ENCODE measurements at regions not wholly inside any gene's neighbourhood (a gene's known extent, or its start where the extent isn't known, plus 50 kb on each side); places are given as distances from the start of the nearest gene placed in this dataset.
"Not testable (repeated sequence)": the region's sequence is repeated elsewhere in the genome, so short reads cannot be mapped to it uniquely, and the experiment has no call there.

DNA sequence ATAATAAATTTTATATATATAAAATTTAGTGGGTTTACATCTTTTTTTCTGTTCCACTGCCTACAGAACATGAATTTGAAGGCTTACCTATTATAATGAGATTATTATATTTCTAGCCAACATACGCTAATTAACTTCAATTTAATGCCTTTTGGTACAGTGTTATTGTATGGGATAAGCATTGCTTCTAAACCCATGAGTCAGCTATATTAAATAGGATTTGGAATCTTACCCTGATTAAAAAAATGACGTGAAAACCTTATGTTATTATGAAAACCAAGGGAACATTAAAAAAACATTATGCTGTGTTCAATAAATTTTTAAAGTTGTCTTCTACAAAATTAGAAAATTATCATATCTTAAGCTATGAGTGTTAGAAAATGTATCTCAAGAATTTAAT, 334.0 kb upstream of the RGS17 start:
- no peak for DNase-seq (ENCODE audit: low read depth)
- no peak overlapping the region for H3K4me3 ChIP-seq (ENCODE audit: low read depth, low read length)
- TF ChIP-seq, protein P1, sequence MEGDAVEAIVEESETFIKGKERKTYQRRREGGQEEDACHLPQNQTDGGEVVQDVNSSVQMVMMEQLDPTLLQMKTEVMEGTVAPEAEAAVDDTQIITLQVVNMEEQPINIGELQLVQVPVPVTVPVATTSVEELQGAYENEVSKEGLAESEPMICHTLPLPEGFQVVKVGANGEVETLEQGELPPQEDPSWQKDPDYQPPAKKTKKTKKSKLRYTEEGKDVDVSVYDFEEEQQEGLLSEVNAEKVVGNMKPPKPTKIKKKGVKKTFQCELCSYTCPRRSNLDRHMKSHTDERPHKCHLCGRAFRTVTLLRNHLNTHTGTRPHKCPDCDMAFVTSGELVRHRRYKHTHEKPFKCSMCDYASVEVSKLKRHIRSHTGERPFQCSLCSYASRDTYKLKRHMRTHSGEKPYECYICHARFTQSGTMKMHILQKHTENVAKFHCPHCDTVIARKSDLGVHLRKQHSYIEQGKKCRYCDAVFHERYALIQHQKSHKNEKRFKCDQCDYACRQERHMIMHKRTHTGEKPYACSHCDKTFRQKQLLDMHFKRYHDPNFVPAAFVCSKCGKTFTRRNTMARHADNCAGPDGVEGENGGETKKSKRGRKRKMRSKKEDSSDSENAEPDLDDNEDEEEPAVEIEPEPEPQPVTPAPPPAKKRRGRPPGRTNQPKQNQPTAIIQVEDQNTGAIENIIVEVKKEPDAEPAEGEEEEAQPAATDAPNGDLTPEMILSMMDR (IDR thresholded peaks at IDR 0.05; ENCODE audit: insufficient read depth, low read length), result no peak

DNA sequence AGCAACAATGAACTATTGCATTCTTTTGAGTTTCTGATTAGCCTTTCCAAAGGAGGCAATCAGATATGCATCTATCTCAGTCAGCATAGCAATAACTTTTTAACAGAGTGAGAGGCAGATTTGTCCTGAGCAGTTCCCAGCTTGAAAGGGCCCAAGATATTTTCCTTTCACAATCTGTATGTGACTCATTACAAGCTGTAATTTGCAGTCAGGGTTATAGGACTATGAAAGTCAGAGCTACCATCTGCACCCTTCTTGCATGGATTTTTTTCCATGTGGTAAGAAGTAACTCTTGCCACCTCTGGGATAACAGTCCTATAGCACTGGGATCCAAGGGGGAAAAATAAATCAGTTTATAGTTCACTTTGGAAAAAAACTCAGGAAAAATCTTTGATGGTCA, 318.2 kb upstream of the RGS17 start:
- no peak overlapping the region for H3K4me3 ChIP-seq (ENCODE audit: low read depth, low read length)
- TF ChIP-seq, protein P1 (IDR thresholded peaks at IDR 0.05; ENCODE audit: insufficient read depth, low read length), result no peak
- DNase-seq (ENCODE audit: low read depth), result no peak

DNA sequence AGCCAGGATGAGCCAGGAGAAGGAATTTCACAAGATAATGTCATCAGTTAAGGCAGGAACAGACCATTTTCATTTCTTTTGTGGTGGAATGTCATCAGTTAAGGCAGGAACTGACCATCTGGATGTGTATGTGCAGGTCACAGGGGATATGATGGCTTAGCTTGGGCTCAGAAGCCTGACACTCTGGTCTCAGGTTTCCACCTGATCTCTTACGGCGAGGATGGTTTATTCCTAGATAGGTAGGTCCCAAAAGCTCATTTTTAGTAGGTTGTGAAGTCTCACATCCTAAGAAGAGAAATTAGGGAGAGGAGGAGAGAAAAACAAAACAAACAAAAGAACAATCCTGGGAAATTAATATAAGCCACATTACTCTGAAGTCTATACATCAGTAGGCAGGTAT, 311.7 kb upstream of the RGS17 start:
- not testable (repeated sequence) for DNase-seq (ENCODE audit: low read depth); H3K4me3 ChIP-seq (ENCODE audit: low read depth, low read length)

DNA sequence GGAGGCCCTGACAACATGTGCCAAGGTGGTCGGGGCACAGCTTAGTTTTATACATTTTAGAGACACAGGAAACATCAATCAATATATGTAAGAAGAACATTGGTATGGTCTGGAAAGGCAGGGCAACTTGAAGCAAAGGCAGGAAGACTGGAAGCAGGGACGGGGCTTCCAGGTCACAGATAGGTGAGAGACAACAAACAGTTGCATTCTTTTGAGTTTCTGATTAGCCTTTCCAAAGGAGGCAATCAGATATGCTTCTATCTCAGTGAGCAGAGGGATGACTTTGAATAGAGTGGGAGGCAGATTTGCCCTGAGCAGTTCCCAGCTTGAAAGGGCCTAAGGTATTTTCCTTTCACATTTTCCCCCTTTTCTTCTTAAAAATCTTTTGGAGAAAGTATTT, 311.0 kb upstream of the RGS17 start:
- DNase-seq (ENCODE audit: low read depth), result no peak
- no peak overlapping the region for H3K4me3 ChIP-seq (ENCODE audit: low read depth, low read length)
- TF ChIP-seq, protein P1 (IDR thresholded peaks at IDR 0.05; ENCODE audit: insufficient read depth, low read length), result no peak

DNA sequence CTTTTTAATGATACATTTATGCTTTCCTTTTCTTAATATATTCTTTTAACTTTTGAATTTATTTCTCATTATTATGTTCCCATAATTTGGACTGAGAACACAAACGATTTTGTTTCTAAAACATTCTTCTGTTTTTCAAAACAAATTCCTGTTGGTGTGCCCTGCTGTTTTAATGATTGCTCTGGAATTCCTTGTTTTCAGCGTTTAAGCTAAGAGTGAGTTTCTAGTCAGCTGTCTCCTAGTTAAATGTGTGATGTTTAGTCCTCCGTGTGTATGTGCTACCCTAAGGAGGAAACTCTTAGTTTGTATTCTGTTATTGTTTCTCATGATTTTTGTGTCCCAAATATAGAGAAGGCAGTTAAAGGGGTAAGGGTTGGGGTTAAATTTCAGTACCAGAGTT, 306.1 kb upstream of the RGS17 start:
- TF ChIP-seq, protein P1 (IDR thresholded peaks at IDR 0.05; ENCODE audit: insufficient read depth, low read length), result no peak
- no peak for DNase-seq (ENCODE audit: low read depth)

DNA sequence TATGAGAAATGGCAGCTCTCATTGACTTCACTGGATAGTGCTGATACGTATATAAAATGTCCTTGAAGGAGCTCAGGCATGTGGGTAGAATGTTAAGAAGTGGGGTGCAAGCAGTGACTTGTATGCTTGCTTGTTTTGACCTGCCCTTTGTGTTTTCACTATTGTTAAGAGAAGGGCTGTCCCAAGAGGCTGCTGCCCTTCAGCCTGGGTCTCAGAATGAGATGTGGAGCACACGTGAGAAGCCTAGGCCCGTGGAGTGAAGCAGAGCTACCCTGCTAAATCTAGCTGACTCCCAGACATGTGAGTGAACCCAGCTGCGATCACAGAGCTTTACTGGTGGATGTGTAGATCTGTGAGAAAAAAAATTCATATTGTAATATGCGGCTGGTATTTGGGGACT, 305.3 kb upstream of the RGS17 start:
- no peak overlapping the region for H3K4me3 ChIP-seq (ENCODE audit: low read depth, low read length)
- TF ChIP-seq, protein P1 (IDR thresholded peaks at IDR 0.05; ENCODE audit: insufficient read depth, low read length), result no peak
- no peak for DNase-seq (ENCODE audit: low read depth)

More for the DNA sequence above, 306.1 kb upstream of the RGS17 start:
- no peak overlapping the region for H3K4me3 ChIP-seq (ENCODE audit: low read depth, low read length)

DNA sequence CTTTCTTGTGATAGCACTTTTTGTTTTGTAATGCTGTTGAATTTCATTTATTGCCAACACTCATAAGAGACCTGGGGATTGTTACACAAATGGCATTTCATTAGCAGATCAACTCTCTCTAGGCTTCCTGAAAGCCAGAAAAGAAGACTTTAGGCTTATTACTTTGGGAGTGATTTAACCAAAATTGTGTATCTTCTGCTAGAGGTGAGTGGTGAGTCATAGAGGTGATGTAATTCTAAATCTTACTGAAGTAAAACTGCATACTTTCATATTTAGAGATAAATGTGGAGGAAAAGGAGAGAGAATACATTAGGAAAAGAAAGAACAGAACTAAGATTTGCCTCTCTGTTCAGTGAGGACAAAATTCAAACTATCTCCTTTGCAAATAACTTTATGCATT, 304.7 kb upstream of the RGS17 start:
- TF ChIP-seq, protein P1 (IDR thresholded peaks at IDR 0.05; ENCODE audit: insufficient read depth, low read length), result no peak
- no peak overlapping the region for H3K4me3 ChIP-seq (ENCODE audit: low read depth, low read length)
- no peak for DNase-seq (ENCODE audit: low read depth)
